HG02763 (cell line): ENCODE measurements at regions not wholly inside any gene's neighbourhood (a gene's known extent, or its start where the extent isn't known, plus 50 kb on each side); places are given as distances from the start of the nearest gene placed in this dataset.
"Not testable (repeated sequence)": the region's sequence is repeated elsewhere in the genome, so short reads cannot be mapped to it uniquely, and the experiment has no call there.

ENCODE experiments used
- ATAC-seq: cut with Tn5 transposase; IDR thresholded peaks from one replicate; pipeline ENCODE4 v1.9.1; 2021; ENCODE audit warnings: mild to moderate bottlenecking, moderate library complexity; ENCODE audit not compliant: unreplicated experiment

GRCh38 chr7:20839196-20839735 lies 52.6 kb upstream of the SP8 start:
- no peak for ATAC-seq

- ATAC-seq, result no peak
Measured at GRCh38 chr7:20839987-20840386, 53.3 kb upstream of the SP8 start.

DNA sequence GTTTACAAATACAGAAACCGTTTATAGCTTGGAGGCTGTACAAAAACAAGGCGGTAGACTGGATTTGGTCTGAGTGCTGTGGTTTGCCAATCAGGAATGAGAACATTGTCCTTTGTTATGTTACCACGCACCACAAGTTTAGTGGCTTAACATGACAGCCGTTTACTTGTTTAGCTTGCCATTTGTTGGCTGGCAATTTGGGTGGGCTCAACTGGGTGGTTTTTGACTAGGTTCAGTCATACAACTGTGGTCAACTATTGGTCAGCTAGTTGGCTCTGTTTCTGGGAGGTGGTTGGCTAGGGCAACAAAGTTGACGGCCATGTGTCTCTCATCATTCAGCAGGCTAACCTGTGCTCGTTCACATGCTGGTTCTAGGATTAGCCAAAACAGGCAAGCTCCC lies 60.1 kb upstream of the SP8 start:
- ATAC-seq, result no peak

- no peak for ATAC-seq
Measured at GRCh38 chr7:20858951-20859350, 72.3 kb upstream of the SP8 start.

- no peak for ATAC-seq
Measured at GRCh38 chr7:20861468-20861867, 74.8 kb upstream of the SP8 start.

DNA sequence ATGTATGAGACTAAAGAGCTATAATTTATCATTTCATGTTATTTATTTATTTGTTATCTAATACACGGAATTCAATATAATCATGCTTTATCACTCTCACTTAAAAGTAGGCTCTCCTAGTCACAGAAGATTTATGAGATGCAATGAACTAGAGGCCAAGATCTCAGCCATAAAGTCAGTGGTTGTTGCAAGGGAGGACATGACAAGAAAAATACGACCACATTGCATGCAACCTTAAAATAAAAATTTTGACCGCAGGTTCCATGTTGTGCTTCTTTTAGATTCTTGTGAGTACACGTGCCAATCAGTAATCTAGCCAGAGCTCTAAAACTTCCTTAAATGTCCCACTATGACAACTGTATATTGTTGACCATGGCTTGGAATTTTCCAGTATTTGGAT lies 75.9 kb upstream of the SP8 start:
- ATAC-seq, result no peak

DNA sequence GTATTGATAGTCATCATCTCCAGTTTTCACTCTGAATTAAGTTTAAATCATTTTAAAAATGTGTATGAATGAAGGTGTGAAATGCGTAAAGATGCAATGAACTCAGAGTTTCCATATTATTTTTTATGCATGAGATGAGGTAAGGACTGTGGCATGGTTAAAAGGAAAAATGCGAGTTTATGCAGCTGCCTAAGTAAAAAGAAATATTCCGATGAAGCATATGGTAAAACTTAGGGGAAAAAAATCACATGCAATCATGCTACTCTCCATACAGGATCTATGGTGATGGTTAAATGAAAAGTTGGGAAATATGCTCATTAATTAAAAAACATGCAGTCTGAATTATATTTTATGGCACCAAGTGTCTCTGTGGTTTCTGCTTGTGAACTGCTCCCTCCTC lies 77.5 kb upstream of the SP8 start:
- ATAC-seq, result no peak

DNA sequence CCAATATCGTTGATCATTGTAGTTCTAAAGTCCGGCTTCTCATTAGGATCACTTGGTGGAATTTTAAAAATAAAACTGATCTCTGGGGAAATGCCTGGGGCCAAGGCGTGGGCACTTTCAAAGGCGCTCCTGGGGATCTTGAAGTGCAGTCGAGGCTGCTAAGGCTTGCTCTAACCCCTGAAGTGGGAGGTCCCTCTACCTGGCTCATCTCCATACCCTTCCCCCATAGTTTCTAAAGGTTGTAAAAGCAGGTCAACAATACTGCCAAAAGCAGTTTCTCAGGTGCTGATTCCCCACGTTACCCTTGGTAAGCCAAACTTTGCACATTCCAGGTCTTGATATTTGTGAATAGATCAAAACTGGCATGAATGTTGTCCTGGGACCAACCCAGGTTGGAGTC lies 79.0 kb upstream of the SP8 start:
- no peak for ATAC-seq

- ATAC-seq, result no peak
Measured at GRCh38 chr7:20870977-20871376, 84.3 kb upstream of the SP8 start.

GRCh38 chr7:20892776-20893175 lies 106.1 kb upstream of the SP8 start:
- ATAC-seq, result no peak

GRCh38 chr7:20894806-20895205 lies 108.1 kb upstream of the SP8 start:
- no peak for ATAC-seq

GRCh38 chr7:20895563-20895962 lies 108.9 kb upstream of the SP8 start:
- ATAC-seq, result no peak

DNA sequence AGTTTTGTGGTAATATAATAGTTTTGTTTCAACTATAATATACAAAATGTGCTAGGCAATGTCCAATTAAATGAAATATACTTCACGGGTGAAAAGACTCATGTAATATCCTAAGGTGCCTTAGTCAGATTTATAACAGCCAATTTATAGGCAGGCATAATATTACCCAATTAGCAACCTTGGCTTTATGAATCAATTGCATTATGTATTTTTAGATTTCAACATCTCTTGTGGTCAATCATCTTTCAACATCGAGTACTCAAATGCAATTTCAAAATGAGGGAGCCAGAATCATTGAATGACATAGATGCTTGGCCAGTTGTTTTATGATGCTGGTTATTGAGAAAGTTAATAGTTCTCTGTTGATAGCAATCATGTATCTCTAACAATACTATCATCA lies 110.3 kb upstream of the SP8 start:
- ATAC-seq, result no peak

DNA sequence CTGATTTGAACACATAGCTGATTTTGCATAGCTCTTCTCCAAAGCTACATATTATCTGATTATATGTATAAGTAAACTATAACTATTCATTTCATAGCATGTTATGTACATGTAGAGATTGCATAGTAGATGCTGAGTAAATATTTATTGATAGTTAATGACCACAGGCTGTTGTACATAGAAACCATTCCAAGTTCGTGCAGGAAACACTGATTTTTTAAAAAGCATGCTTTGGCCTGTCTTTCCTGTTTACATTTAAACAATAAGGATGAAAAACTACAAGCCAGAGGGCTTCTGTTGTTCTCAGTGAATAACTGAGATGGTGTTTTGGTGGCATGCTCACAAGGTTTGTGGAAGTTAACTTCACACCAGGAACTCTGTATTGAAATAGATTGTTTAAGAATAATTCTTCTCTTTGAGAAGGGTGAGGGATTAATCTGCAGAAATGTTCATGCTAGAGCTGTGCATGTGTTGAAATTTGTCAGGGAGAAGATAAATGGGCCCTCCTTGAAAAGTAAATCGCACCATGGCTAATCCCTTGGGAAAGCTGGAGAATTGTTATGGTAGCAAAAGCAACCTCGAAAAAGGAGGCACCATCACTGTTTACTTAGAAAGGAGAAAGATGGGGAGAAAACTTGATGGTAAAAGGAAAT lies 120.2 kb upstream of the SP8 start:
- ATAC-seq, result no peak

- ATAC-seq, result no peak
Measured at GRCh38 chr7:20911081-20911480, 124.4 kb upstream of the SP8 start.

DNA sequence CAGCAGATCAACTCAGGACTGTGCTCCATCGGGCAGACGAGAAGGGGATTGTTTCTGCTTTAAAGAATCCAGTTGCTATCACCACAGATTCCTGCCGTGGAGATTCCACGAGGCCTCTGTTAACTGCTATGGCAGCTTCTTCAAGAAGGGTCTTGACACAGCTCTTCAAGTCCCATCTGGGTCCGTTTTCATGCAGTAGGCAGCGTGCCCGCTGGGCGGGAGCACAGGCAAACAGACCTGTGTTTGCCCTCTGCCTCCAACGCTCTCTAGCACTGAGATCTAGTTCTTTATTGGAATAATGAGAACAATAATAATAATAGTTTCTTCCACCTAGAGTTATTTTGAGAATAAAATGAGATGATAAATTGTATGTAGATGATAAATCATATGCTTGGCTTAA lies 127.2 kb upstream of the SP8 start:
- no peak for ATAC-seq

DNA sequence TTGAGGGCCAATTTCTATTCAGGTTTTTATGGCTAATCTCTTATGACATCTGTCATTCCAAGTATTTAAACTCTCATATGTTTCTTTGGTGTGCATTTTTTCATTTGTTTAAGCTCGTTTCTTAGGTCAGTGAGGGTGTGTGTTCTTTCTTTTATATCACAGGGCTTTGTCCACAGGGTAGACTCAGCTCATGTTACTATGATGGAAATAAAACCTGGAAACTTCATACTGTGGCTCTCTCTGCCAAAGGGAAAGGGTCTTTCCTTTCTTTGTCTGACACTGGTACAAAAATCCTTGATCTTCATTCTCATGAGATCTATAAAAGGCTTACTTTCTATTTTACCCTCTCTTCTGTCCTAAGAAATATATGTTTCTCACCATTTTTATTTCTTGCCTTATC lies 129.6 kb upstream of the SP8 start:
- ATAC-seq, result no peak

DNA sequence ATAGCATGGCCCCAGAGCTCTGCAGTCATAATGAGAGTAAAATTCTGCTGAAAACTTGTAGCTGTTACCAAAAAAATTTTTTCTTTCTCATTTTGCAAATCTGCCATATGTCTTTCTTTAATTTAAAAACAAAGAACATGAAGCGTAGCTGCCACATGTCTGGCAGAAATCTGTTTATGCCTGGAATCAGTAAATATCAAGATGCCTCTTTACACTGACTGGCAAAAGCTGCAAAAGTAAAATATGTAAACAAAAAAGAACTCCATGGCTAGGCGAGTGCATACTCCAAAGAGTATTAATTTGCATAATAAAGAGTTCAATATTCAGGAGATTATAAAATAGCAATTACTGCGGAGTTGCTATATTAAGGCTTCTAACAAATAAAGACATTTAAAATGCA lies 130.9 kb upstream of the SP8 start:
- ATAC-seq, result no peak

- no peak for ATAC-seq
Measured at GRCh38 chr7:20918156-20918555, 131.5 kb upstream of the SP8 start.

- not testable (repeated sequence) for ATAC-seq
Measured at GRCh38 chr7:20927178-20927577, 140.5 kb upstream of the SP8 start.

DNA sequence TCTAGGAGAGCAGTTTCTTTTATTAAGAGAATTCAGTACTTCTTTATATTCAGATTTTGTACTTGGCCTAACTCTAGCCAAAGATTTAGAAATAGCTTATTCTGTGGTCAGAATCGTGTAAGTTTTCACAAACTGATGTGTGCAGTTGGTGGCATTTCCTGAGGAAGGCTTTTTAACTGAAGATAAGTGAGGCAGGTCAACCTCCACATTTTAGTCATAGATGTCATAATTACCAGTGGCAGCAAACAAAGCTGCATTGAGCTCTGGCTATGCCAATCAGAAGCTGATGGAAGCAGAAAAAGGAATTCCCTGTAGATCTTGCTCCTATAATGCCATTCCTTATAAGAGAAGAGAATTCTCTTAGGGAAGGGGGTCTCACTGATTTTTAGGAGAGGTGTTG lies 141.3 kb upstream of the SP8 start:
- no peak for ATAC-seq

- no peak for ATAC-seq
Measured at GRCh38 chr7:20929199-20929598, 142.5 kb upstream of the SP8 start.

GRCh38 chr7:20931739-20932138 lies 145.1 kb upstream of the SP8 start:
- no peak for ATAC-seq
